OCI-LY7 (cell line): ENCODE measurements at regions not wholly inside any gene's neighbourhood (a gene's known extent, or its start where the extent isn't known, plus 50 kb on each side); places are given as distances from the start of the nearest gene placed in this dataset.

Experiments used
- BruUV-seq: library from RNA; stranded (reverse); fragments of 400-500 nt; replicated peaks from 2 replicates; lab custom pipeline; 2021; lab: Mats Ljungman, UMichigan
- CTCF ChIA-PET: fragments of 300-600 bp; sonication (Branson Sonifier 250); formaldehyde crosslinking; loops from one replicate; lab custom pipeline; 2022; ENCODE audit warnings: antibody characterized with exemption; ENCODE audit not compliant: unreplicated experiment; lab: Charles Lee
- POLR2A ChIA-PET: fragments of 300-600 bp; sonication (Branson Sonifier 250); formaldehyde crosslinking; loops from one replicate; lab custom pipeline; 2022; ENCODE audit warnings: antibody characterized with exemption; lab: Charles Lee
- DNase-seq: peaks from one replicate; pipeline ENCODE4 v3.0.0-alpha.2; 2015; ENCODE audit warnings: low spot score
- H2AFZ ChIP-seq: fragments of 200-600 bp; sonication (generic), shearing (Covaris generic); 2 replicates; pipeline ENCODE4 v1.6.1; 2014; ENCODE audit warnings: mild to moderate bottlenecking, antibody characterized with exemption, low read length, moderate library complexity
- H3K27ac ChIP-seq: fragments of 200-600 bp; sonication (generic); 2 replicates; pipeline ENCODE4 v1.5.1; 2014; ENCODE audit warnings: mixed run types, low read depth, mild to moderate bottlenecking, moderate library complexity, low read length, inconsistent platforms; ENCODE audit not compliant: poor library complexity, severe bottlenecking
- H3K36me3 ChIP-seq: fragments of 200-600 bp; sonication (generic); 2 replicates; pipeline ENCODE4 v1.6.1; 2014; ENCODE audit warnings: mild to moderate bottlenecking, antibody characterized with exemption, low read length, moderate library complexity, mixed read lengths; ENCODE audit not compliant: insufficient read depth
- H3K4me1 ChIP-seq: fragments of 200-600 bp; sonication (generic); 2 replicates; pipeline ENCODE4 v1.5.1; 2014; ENCODE audit warnings: mild to moderate bottlenecking, low read length; ENCODE audit not compliant: insufficient read depth, poor library complexity, severe bottlenecking
- H3K4me2 ChIP-seq: fragments of 200-600 bp; sonication (generic); 2 replicates; pipeline ENCODE4 v1.6.1; 2014; ENCODE audit warnings: mild to moderate bottlenecking, low read length
- H3K4me3 ChIP-seq: fragments of 200-600 bp; sonication (generic); 2 replicates; pipeline ENCODE4 v1.5.1; 2014; ENCODE audit warnings: mild to moderate bottlenecking, low read depth, low read length; ENCODE audit not compliant: poor library complexity, severe bottlenecking
- H3K79me2 ChIP-seq: fragments of 200-600 bp; sonication (generic); 2 replicates; pipeline ENCODE4 v1.6.1; 2016; ENCODE audit warnings: low read depth, mild to moderate bottlenecking, low read length, moderate library complexity, mixed read lengths; ENCODE audit not compliant: insufficient read depth
- H3K9me2 ChIP-seq: fragments of 200-600 bp; sonication (generic); 2 replicates; pipeline ENCODE4 v1.6.1; 2016; ENCODE audit warnings: mild to moderate bottlenecking, low read length, mixed read lengths; ENCODE audit not compliant: insufficient read depth
- H3K9me3 ChIP-seq: fragments of 200-600 bp; sonication (generic); 2 replicates; pipeline ENCODE4 v1.6.1; 2014; ENCODE audit warnings: mild to moderate bottlenecking, mixed run types, low read length, mixed read lengths
- H4K20me1 ChIP-seq: fragments of 200-600 bp; sonication (generic); 2 replicates; pipeline ENCODE4 v1.6.1; 2014; ENCODE audit warnings: mild to moderate bottlenecking, antibody characterized with exemption, low read length, moderate library complexity, mixed read lengths; ENCODE audit not compliant: insufficient read depth
- EZH2phosphoT487 ChIP-seq: fragments of 200-600 bp; sonication (generic); IDR thresholded peaks from 2 replicates; pipeline ENCODE4 v1.6.1; 2018; ENCODE audit warnings: low read depth, borderline replicate concordance, mild to moderate bottlenecking, mixed run types, antibody characterized with exemption, low read length, moderate library complexity, mixed read lengths
- intact Hi-C: fragments of 100-400 bp; cut with micrococcal nuclease; formaldehyde crosslinking; loops from one replicate; pipeline ENCODE4 v1.10.0; 2022; ENCODE audit not compliant: unreplicated experiment
- TF ChIP-seq, protein P1 (sequence below): fragments of 200-600 bp; sonication (generic); conservative IDR thresholded peaks from 2 replicates; pipeline ENCODE4 v1.5.1; 2014; ENCODE audit warnings: mild to moderate bottlenecking, antibody characterized with exemption, low read length, moderate library complexity, mixed read lengths

DNA sequence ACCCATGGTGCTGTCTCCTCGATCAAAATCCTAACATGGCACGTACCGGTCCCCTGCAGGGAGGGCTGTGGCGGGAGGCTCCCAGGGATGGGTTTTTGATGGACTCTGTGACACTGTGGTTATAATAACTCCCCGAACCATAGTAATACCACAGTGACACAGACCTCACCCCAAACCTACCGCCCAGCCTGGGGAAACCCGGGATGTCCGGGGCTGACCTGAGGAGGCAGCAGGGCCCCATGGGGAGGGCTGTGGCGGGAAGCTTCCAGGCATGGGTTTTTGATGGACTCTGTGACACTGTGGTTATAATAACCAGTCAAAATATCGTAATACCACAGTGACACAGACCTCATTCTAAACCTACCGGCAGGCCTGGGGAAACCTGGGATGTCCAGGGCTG is 378.0 kb downstream of the TMEM121 start:
- no peak for DNase-seq
- intact Hi-C loops = no loop called here
- Histone ChIP-seq H2AFZ (no peak overlapping the region), H3K27ac (no peak overlapping the region), H3K4me2 (no peak overlapping the region), H3K4me1 (no peaks in the 10 kb centered on the region), H3K4me3 (no peak overlapping the region), H3K79me2 (no peaks in the 10 kb centered on the region), H3K9me3 (no peaks in the 10 kb centered on the region), H4K20me1 (no peaks in the 10 kb centered on the region), H3K36me3 (no peaks in the 10 kb centered on the region), H3K9me2 (no peaks in the 10 kb centered on the region)
- TF ChIP-seq, protein P1, sequence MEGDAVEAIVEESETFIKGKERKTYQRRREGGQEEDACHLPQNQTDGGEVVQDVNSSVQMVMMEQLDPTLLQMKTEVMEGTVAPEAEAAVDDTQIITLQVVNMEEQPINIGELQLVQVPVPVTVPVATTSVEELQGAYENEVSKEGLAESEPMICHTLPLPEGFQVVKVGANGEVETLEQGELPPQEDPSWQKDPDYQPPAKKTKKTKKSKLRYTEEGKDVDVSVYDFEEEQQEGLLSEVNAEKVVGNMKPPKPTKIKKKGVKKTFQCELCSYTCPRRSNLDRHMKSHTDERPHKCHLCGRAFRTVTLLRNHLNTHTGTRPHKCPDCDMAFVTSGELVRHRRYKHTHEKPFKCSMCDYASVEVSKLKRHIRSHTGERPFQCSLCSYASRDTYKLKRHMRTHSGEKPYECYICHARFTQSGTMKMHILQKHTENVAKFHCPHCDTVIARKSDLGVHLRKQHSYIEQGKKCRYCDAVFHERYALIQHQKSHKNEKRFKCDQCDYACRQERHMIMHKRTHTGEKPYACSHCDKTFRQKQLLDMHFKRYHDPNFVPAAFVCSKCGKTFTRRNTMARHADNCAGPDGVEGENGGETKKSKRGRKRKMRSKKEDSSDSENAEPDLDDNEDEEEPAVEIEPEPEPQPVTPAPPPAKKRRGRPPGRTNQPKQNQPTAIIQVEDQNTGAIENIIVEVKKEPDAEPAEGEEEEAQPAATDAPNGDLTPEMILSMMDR = no peak
- no peak for TF ChIP-seq EZH2phosphoT487
- BruUV-seq = no TSS peak
- CTCF ChIA-PET = no interaction called here
- POLR2A ChIA-PET = no interaction called here

DNA sequence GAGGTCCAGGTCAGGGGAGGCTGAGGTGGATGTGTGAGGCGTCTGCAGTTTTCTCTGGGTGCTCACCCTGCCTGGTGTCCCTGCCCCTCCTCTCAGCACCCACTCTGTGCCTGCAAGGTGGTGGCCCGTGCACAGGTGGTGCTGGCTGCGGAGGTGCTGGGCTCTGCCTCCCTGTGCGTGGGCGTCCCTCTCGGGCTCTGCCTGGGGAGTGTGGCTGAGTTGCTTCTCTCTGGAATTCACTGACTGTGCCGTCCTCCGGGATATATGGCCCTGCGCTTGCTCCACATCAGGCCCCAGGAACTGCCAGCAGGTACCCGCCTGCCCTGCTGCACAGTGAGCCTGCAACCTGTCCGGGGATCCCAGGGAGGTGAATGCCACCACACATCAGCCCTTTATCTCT is 379.1 kb downstream of the TMEM121 start:
- H4K20me1 ChIP-seq = no peaks in the 10 kb centered on the region
- ChIA-PET POLR2A (no interaction called here), CTCF (no interaction called here)
- no peaks in the 10 kb centered on the region for H3K4me1 ChIP-seq
- H3K4me3 ChIP-seq = no peak overlapping the region
- no peak for DNase-seq
- no TSS peak for BruUV-seq
- H3K27ac ChIP-seq = no peak overlapping the region
- no peak overlapping the region for H3K4me2 ChIP-seq
- TF ChIP-seq, protein P1 = no peak
- no peak for TF ChIP-seq EZH2phosphoT487
- no peaks in the 10 kb centered on the region for H3K9me3 ChIP-seq
- H2AFZ ChIP-seq = no peak overlapping the region
- no peaks in the 10 kb centered on the region for H3K36me3 ChIP-seq
- H3K79me2 ChIP-seq = no peaks in the 10 kb centered on the region
- intact Hi-C loops = no loop called here
- no peaks in the 10 kb centered on the region for H3K9me2 ChIP-seq

DNA sequence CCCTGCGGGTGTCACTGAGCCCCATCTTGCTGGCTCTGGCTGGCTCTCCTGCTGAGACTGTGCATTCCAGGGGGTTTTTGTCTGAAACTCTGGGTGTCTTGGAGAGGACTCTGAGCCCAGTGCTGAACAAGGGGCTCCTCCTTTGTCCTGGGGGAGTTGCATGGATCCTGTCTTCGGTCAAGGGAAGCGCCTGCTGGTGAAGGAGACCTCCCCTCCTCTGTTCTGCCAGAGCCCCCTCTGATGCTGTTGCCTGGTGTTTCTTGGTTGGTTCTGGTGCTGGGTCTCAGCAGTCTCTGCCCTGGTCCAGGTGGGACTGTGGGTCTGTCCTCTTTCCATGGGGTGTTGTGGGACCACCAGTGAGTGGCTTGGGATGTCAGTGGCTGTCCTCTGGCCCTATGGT is 380.9 kb downstream of the TMEM121 start:
- Histone ChIP-seq H3K4me2 (no peak overlapping the region), H3K36me3 (no peaks in the 10 kb centered on the region), H3K9me3 (no peaks in the 10 kb centered on the region), H3K79me2 (no peaks in the 10 kb centered on the region), H3K27ac (no peak overlapping the region), H2AFZ (no peak overlapping the region), H4K20me1 (no peaks in the 10 kb centered on the region), H3K4me3 (no peak overlapping the region), H3K4me1 (no peaks in the 10 kb centered on the region), H3K9me2 (no peaks in the 10 kb centered on the region)
- CTCF ChIA-PET = no interaction called here
- POLR2A ChIA-PET = no interaction called here
- DNase-seq = no peak
- no TSS peak for BruUV-seq
- intact Hi-C loops = no loop called here
- no peak for TF ChIP-seq EZH2phosphoT487
- TF ChIP-seq, protein P1 = no peak
